ENCODE measurements at regions not wholly inside any gene's neighbourhood (a gene's known extent, or its start where the extent isn't known, plus 50 kb on each side); places are given as distances from the start of the nearest gene placed in this dataset.

DNA sequence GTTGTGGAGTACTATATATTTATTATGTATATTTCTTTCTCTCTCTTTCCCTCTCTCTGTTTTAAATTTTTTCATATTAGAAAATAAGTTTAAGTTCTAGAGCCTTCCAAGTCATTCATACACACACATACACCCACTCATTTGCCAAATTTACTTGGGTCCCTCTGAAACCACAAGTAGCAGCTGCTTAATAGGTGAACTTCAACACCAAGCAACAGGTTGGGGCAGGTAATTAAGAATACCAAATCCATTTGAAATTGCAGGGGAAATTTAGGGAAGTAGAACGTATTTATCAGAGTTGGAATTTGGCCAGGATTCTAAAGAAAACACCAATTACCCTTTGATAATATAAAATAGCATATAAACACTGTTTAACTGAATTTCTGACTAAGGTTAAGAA lies 75.0 kb upstream of the RBBP8 start:
- BruUV-seq (replicated peaks), result no TSS peak
- no peaks in the 10 kb centered on the region for H3K4me1 ChIP-seq (ENCODE audit: control insufficient read depth, insufficient read depth, low read length)
- no peak overlapping the region for H3K9ac ChIP-seq (ENCODE audit: control insufficient read depth, insufficient read depth, low read length)
- FAIRE-seq (no peak), ATAC-seq (no peak), DNase-seq (ENCODE audit: low read depth, low spot score) (no peak)
- H3K27ac ChIP-seq (ENCODE audit: control insufficient read depth, insufficient read depth), result no peak overlapping the region
- no peaks in the 10 kb centered on the region for H3K79me2 ChIP-seq (ENCODE audit: control insufficient read depth, insufficient read depth, low read length)
- peaks cover 0 to 2% of the 10 kb centered on the region in 2 experiments; a peak in 1 of 4 replicates for H3K27me3 ChIP-seq (replicated peaks in 1 of 2; ENCODE audit: control insufficient read depth in 2 of 2, insufficient read depth in 2 of 2, low read length in 1 of 2)
- no peaks in the 10 kb centered on the region for H3K9me3 ChIP-seq (replicated peaks; ENCODE audit: control insufficient read depth, insufficient read depth, low read length)
- ChIA-PET RAD21 (ENCODE audit: unreplicated experiment) (no interaction called here), CTCF (interaction anchor here (1.2 kb wide), 1 partner anchor 11 kb away, joined by 3 read pairs; no protein-coding TSS in a partner anchor), SMC1A (ENCODE audit: uncharacterized antibody, unreplicated experiment) (interaction anchor here (1.0 to 1.2 kb wide), 2 partner anchors 25 to 59 kb away, joined by 3 read pairs; no protein-coding TSS in a partner anchor), POLR2A (interaction anchor here (1.2 kb wide), 1 partner anchor 86 kb away, joined by 3 read pairs; no protein-coding TSS in a partner anchor)
- 0% methylated on average over 1 of the region's 1 CpG for WGBS (ENCODE audit: insufficient coverage, insufficient replicate concordance, low lambda C conversion rate, missing lambda C conversion rate)
- H3K4me2 ChIP-seq (ENCODE audit: control insufficient read depth, insufficient read depth), result no peak overlapping the region
- intact Hi-C loops (cut with micrococcal nuclease; ENCODE audit: unreplicated experiment) (no loop called here), in situ Hi-C loops (cut with MboI) (no loop called here)
- H3K36me3 ChIP-seq (ENCODE audit: control insufficient read depth in 2 of 2, insufficient read depth in 2 of 2, low read length in 1 of 2), result no peaks in the 10 kb centered on the region
- H2AFZ ChIP-seq (ENCODE audit: control insufficient read depth, low read depth, low read length), result no peak overlapping the region
- no peak overlapping the region for H3K4me3 ChIP-seq
- no peaks in the 10 kb centered on the region for H4K20me1 ChIP-seq (ENCODE audit: control insufficient read depth, insufficient read depth)
- TF ChIP-seq LARP7 (IDR thresholded peaks at IDR 0.05), result no peak
- TF ChIP-seq USF2 (IDR thresholded peaks at IDR 0.05; ENCODE audit: borderline replicate concordance, low read depth, low read length), result no peak
- no peak for TF ChIP-seq BRCA1 (IDR thresholded peaks at IDR 0.05; ENCODE audit: low read depth, low read length)
- no peak for TF ChIP-seq STAT1 (conservative IDR thresholded peaks at IDR 0.05)
- TF ChIP-seq CHD4 (IDR thresholded peaks at IDR 0.05), result no peak
- TF ChIP-seq, protein P1, sequence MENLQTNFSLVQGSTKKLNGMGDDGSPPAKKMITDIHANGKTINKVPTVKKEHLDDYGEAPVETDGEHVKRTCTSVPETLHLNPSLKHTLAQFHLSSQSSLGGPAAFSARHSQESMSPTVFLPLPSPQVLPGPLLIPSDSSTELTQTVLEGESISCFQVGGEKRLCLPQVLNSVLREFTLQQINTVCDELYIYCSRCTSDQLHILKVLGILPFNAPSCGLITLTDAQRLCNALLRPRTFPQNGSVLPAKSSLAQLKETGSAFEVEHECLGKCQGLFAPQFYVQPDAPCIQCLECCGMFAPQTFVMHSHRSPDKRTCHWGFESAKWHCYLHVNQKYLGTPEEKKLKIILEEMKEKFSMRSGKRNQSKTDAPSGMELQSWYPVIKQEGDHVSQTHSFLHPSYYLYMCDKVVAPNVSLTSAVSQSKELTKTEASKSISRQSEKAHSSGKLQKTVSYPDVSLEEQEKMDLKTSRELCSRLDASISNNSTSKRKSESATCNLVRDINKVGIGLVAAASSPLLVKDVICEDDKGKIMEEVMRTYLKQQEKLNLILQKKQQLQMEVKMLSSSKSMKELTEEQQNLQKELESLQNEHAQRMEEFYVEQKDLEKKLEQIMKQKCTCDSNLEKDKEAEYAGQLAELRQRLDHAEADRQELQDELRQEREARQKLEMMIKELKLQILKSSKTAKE (IDR thresholded peaks at IDR 0.05; ENCODE audit: low read depth, poor library complexity, severe bottlenecking), result no peak
- TF ChIP-seq USF1 (IDR thresholded peaks at IDR 0.05; ENCODE audit: borderline replicate concordance, extremely low read length, insufficient read depth, low read depth, low read length), result no peak
- no peak for TF ChIP-seq CUX1 (IDR thresholded peaks at IDR 0.05; ENCODE audit: insufficient replicate concordance, low read depth, low read length)
- no peak for TF ChIP-seq BACH1 (IDR thresholded peaks at IDR 0.05; ENCODE audit: borderline replicate concordance)
- no peak for TF ChIP-seq GABPA (IDR thresholded peaks at IDR 0.05; ENCODE audit: low read depth)
- no peak for TF ChIP-seq RCOR1 (conservative IDR thresholded peaks at IDR 0.05; ENCODE audit: low read depth, low read length)
- TF ChIP-seq NR2F1 (conservative IDR thresholded peaks at IDR 0.05), result no peak
- no peak for TF ChIP-seq NFXL1 (IDR thresholded peaks at IDR 0.05; ENCODE audit: borderline replicate concordance)
- TF ChIP-seq KAT2A (conservative IDR thresholded peaks at IDR 0.05; ENCODE audit: control insufficient read depth, low read depth, low read length), result no peak
- TF ChIP-seq JUND (IDR thresholded peaks at IDR 0.05; ENCODE audit: low read depth, low read length), result no peak
- TF ChIP-seq SUPT20H (IDR thresholded peaks at IDR 0.05; ENCODE audit: borderline replicate concordance, control insufficient read depth, low read depth, low read length), result no peak
- no peak for TF ChIP-seq WRNIP1 (IDR thresholded peaks at IDR 0.05; ENCODE audit: borderline replicate concordance, low read depth, low read length)

All from GM12878 (cell line).